ENCODE measurements at regions not wholly inside any gene's neighbourhood (a gene's known extent, or its start where the extent isn't known, plus 50 kb on each side); places are given as distances from the start of the nearest gene placed in this dataset.

- TF ChIP-seq CTCF (IDR thresholded peaks at IDR 0.05) (no peak), POLR2A (IDR thresholded peaks at IDR 0.05) (no peak)
These were observed 223.0 kb upstream of the DPP10 start for GRCh38 chr2:114219456-114219855.
